Gastroesophageal sphincter (tissue), 3 donors: ENCODE measurements at regions not wholly inside any gene's neighbourhood (a gene's known extent, or its start where the extent isn't known, plus 50 kb on each side); places are given as distances from the start of the nearest gene placed in this dataset.

Experiments used
- EP300 ChIP-seq: sonication (generic); formaldehyde crosslinking; IDR thresholded peaks from one replicate; pipeline ENCODE4 v1.6.1; 2017; ENCODE audit warnings: antibody characterized with exemption, mild to moderate bottlenecking
- POLR2A ChIP-seq, 2 donors: fragments of 450-650 bp; IDR thresholded peaks; one replicate each; pipeline ENCODE4 v1.6.1; 2017; ENCODE audit warnings: antibody characterized with exemption in 2 of 2, mild to moderate bottlenecking in 2 of 2, moderate library complexity in 1 of 2
- POLR2AphosphoS5 ChIP-seq: sonication (generic); formaldehyde crosslinking; IDR thresholded peaks from one replicate; pipeline ENCODE4 v1.6.1; 2017; ENCODE audit warnings: antibody characterized with exemption
- TF ChIP-seq, protein P1 (sequence below), 4 experiments: fragments of 200-600 bp in 2 of 4; fragments of 450-650 bp in 2 of 4; sonication (generic) in 1 of 4; IDR thresholded peaks; one replicate each; pipeline ENCODE4 v1.5.1; 2017 to 2019; ENCODE audit warnings: antibody characterized with exemption in 4 of 4, mild to moderate bottlenecking in 2 of 4, moderate library complexity in 2 of 4

DNA sequence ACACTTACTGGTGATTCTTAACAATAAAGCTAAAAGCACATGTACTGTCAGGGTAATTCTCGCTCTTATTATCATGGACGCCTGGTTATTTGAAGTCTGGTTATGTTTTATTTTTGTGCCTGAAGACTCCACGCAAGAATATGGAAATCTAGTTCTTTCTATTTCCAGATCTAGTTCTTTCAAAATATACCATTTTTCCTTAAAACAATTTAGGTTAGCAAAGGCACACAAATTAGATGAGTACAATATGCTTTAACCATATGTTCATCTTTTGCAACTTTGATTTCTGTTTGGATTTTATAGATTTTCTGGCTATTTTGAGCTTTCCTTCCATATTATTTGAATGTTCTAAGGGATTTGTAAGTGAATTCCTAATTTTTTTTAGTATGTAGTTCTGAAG lies 1783.1 kb downstream of the PCDH7 start:
- TF ChIP-seq, protein P1, sequence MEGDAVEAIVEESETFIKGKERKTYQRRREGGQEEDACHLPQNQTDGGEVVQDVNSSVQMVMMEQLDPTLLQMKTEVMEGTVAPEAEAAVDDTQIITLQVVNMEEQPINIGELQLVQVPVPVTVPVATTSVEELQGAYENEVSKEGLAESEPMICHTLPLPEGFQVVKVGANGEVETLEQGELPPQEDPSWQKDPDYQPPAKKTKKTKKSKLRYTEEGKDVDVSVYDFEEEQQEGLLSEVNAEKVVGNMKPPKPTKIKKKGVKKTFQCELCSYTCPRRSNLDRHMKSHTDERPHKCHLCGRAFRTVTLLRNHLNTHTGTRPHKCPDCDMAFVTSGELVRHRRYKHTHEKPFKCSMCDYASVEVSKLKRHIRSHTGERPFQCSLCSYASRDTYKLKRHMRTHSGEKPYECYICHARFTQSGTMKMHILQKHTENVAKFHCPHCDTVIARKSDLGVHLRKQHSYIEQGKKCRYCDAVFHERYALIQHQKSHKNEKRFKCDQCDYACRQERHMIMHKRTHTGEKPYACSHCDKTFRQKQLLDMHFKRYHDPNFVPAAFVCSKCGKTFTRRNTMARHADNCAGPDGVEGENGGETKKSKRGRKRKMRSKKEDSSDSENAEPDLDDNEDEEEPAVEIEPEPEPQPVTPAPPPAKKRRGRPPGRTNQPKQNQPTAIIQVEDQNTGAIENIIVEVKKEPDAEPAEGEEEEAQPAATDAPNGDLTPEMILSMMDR (IDR thresholded peaks at IDR 0.05), result no peak
- TF ChIP-seq POLR2AphosphoS5, result no peak
- no peak for TF ChIP-seq POLR2A (IDR thresholded peaks at IDR 0.05)
- no peak for TF ChIP-seq EP300
